Kidney epithelial cell (primary cell): ENCODE measurements at regions not wholly inside any gene's neighbourhood (a gene's known extent, or its start where the extent isn't known, plus 50 kb on each side); places are given as distances from the start of the nearest gene placed in this dataset.

Experiments
- DNase-seq: peaks from one replicate; pipeline ENCODE4 v3.0.0-alpha.2; 2010; ENCODE audit warnings: low read depth
- H3K27me3 ChIP-seq: 2 replicates; pipeline ENCODE4 v1.6.0; 2011; ENCODE audit warnings: low read length; ENCODE audit not compliant: control insufficient read depth, insufficient read depth
- H3K36me3 ChIP-seq: 2 replicates; pipeline ENCODE4 v1.5.1; 2011; ENCODE audit warnings: low read length; ENCODE audit not compliant: control insufficient read depth, insufficient read depth
- H3K4me3 ChIP-seq: 2 replicates; pipeline ENCODE4 v1.5.1; 2011; ENCODE audit warnings: low read depth, mild to moderate bottlenecking, control low read depth, low read length
- CTCF ChIP-seq: IDR thresholded peaks from 2 replicates; pipeline ENCODE4 v1.5.1; 2011; ENCODE audit warnings: mild to moderate bottlenecking, moderate library complexity, low read length, control low read depth, inconsistent platforms; ENCODE audit not compliant: insufficient read depth, poor library complexity, severe bottlenecking

- H3K4me3 ChIP-seq: no peak overlapping the region
- no peaks in the 10 kb centered on the region for H3K36me3 ChIP-seq
- no peaks in the 10 kb centered on the region for H3K27me3 ChIP-seq
- TF ChIP-seq CTCF: no peak
- DNase-seq: no peak
Measured at GRCh38 chr2:145140658-145141057, 620.7 kb upstream of the ZEB2 start.

GRCh38 chr2:145138626-145139025, 618.7 kb upstream of the ZEB2 start:
- DNase-seq: no peak
- Histone ChIP-seq H3K36me3 (no peaks in the 10 kb centered on the region), H3K27me3 (no peaks in the 10 kb centered on the region), H3K4me3 (no peak overlapping the region)
- no peak for TF ChIP-seq CTCF

- H3K27me3 ChIP-seq: no peaks in the 10 kb centered on the region
- no peak overlapping the region for H3K4me3 ChIP-seq
- H3K36me3 ChIP-seq: no peaks in the 10 kb centered on the region
- TF ChIP-seq CTCF: no peak
- no peak for DNase-seq
Measured at GRCh38 chr2:145137901-145138300, 618.0 kb upstream of the ZEB2 start.

- H3K4me3 ChIP-seq: no peak overlapping the region
- DNase-seq: no peak
- TF ChIP-seq CTCF: no peak
- H3K36me3 ChIP-seq: no peaks in the 10 kb centered on the region
- no peaks in the 10 kb centered on the region for H3K27me3 ChIP-seq
Measured at GRCh38 chr2:145137211-145137610, 617.3 kb upstream of the ZEB2 start.

- Histone ChIP-seq H3K4me3 (no peak overlapping the region), H3K27me3 (no peaks in the 10 kb centered on the region), H3K36me3 (no peaks in the 10 kb centered on the region)
- no peak for DNase-seq
- no peak for TF ChIP-seq CTCF
Measured at GRCh38 chr2:145136702-145137101, 616.8 kb upstream of the ZEB2 start.

GRCh38 chr2:145126146-145126545, 606.2 kb upstream of the ZEB2 start:
- no peak for TF ChIP-seq CTCF
- no peaks in the 10 kb centered on the region for H3K36me3 ChIP-seq
- DNase-seq: no peak
- no peak overlapping the region for H3K4me3 ChIP-seq
- no peaks in the 10 kb centered on the region for H3K27me3 ChIP-seq
